DMS53 (cell line): ENCODE measurements at regions not wholly inside any gene's neighbourhood (a gene's known extent, or its start where the extent isn't known, plus 50 kb on each side); places are given as distances from the start of the nearest gene placed in this dataset.

ENCODE experiments used
- DNase-seq: peaks from one replicate; lab custom pipeline; 2025; lab: John Stamatoyannopoulos, UW

DNA sequence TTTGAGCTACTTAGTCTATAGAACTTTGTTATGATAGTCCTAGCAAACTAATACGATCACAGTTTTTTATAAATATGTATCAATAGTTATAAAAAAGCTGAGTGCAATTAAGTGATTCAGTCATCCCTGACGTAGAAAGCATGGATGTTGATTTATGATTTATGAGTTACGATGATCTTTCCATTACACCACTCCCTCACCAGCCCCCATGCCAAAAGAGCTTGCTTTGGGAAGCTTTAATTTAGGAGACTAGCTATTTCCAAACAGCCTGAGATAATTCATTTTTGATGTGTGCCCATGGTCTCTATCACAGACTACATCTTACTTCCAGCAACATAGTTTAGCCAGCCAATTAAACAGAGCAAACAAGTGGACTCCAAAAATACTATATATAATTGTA, 256.8 kb downstream of the GABRG2 start:
- no peak for DNase-seq

- no peak for DNase-seq
Observed at GRCh38 chr5:162325143-162325727, 257.7 kb downstream of the GABRG2 start.

DNA sequence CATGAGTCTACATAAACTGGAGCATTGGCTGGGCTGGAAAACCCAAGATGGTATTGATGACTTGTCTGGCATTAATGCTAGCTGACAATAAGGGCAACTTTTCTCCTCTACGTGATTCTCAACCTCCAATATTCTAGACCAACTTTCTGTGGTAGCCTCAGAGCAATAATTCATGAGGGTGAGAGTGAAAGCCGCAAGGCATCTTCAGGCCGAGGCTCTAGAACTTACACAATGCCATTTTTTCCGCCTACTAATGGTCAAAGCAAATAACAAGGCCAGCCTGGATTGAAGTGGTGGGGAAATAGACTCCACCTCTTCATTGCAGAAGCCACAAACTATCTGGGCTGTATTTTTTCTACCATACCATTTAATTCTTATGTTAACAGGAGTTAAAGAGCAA, 267.4 kb downstream of the GABRG2 start:
- no peak for DNase-seq

DNA sequence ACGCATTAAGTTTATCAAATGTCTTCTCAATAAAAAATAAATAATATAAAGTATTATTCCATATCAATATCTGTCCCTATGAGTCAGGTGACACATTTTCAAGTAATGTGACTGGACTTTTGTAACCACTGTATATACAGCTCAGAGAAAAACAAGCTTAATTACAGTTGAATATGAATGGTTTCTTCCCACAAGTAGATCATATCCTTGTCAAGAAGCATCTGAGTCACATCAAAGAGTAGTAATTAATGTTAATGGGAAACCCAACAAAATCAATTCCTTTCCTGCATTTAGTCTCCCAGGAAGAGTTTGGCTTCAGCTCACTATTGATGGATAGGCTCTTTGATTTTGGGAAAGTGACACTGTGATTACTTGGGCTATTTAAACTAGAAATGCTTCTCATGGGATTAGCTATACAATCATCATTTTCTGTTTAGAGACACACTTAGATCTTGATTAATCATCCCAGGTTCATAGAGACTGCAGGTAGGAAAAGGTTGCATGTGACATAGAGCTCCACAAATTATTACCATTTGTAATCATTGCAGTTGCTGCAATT, 292.9 kb downstream of the GABRG2 start:
- DNase-seq, result no peak

GRCh38 chr5:162372256-162372655, 304.7 kb downstream of the GABRG2 start:
- DNase-seq, result no peak

DNA sequence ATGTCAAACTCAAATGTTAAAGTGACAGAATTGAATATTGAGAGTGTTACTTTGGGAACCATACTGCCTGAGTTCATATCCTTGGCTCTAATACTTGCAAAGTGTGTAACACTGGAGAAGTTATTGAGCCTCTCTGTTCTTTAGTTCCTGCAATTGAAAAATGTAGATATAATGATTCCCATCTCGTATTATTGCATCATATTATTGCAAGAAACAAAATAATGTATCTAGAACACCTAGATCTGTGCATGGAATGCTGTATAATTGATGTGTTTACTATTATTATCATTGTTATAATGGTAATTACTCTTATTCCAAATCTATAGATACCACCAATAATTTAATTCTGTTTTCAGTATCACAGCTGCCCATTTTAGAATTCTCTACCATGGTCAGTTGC, 310.3 kb downstream of the GABRG2 start:
- DNase-seq, result no peak

- DNase-seq, result no peak
Observed at GRCh38 chr5:162382839-162383238, 315.3 kb downstream of the GABRG2 start.

DNA sequence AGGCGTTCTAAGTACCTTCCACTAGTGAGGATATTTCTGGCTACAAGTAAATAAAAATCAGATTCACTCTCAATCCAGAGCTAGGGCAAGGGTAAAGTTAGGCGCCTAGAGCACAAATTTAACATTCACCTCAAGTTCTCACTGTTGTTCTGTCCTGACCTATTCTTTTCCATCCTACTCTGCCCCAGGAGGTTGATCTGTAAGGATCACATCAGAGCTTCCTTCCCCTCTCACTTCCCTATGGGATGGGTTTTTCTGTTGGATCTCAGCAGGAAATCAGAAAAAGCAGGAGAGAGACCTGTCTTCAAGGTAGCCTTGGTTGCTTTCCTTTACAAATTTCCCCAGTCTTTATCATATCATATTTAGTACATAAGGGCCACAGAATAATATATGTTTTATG, 316.7 kb downstream of the GABRG2 start:
- DNase-seq, result no peak

DNA sequence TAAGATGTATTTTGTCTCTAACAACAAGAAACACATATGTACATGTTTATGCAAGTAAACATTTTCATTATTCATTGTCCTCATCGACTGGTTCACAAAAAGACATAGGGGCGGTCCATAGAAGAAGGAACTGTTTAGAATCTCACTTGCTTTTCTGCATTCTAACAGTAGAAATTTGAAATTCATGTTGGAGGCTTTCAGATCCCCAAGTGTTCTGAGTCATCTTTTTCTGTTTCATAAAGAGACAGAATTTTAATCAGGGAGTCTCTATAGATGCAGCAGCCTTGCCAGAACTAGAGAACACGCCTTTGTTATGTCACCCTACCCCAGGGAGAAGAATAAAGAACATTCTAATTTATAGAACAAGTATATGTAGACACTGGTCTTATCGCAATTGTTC, 324.3 kb downstream of the GABRG2 start:
- no peak for DNase-seq

- no peak for DNase-seq
Observed at GRCh38 chr5:162392336-162392735, 324.8 kb downstream of the GABRG2 start.

- no peak for DNase-seq
Observed at GRCh38 chr5:162393534-162393933, 326.0 kb downstream of the GABRG2 start.

GRCh38 chr5:162407614-162408013, 340.0 kb downstream of the GABRG2 start:
- peak; percentile 44 for DNase-seq

DNA sequence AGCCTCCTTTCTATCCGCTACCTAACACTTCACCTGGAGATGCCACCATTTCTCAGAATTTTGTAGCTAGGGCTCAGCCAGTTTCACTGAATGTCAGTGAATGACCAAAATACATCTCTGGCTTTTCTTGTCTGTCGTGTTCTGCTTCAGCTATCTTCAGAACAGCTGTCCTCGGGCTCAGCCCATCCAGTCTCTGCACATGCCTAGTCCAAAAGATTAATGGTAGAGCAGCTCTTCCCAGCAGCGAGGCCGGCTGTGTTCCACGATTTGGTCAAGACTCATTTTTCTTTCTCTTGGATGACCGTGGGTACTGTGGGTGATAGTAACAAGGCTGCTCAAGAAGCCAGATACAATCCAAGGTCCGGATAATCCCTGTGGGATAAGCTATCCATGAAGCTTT, 342.8 kb downstream of the GABRG2 start:
- no peak for DNase-seq

- DNase-seq, result no peak
Observed at GRCh38 chr5:162429142-162429541, 361.6 kb downstream of the GABRG2 start.

DNA sequence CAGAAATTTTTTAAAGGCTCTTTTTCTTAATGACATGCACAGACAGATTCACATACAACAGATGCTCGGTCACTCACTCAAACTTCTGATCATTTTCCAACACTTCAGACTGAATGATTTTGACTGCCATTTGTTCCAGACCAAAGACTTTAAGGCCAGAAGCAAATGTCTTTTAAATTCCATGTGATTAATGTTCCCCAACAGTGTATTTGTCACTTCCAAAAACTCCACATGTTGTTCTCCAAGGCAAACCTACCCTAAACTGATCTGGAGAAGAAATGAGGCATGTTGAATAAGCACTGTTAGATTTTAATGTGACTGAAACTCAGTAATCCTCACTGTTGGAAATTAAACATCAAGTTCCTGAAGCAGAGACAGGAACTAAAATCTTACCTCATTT, 366.7 kb downstream of the GABRG2 start:
- DNase-seq, result no peak

- DNase-seq, result no peak
Observed at GRCh38 chr5:162436055-162436454, 368.5 kb downstream of the GABRG2 start.

DNA sequence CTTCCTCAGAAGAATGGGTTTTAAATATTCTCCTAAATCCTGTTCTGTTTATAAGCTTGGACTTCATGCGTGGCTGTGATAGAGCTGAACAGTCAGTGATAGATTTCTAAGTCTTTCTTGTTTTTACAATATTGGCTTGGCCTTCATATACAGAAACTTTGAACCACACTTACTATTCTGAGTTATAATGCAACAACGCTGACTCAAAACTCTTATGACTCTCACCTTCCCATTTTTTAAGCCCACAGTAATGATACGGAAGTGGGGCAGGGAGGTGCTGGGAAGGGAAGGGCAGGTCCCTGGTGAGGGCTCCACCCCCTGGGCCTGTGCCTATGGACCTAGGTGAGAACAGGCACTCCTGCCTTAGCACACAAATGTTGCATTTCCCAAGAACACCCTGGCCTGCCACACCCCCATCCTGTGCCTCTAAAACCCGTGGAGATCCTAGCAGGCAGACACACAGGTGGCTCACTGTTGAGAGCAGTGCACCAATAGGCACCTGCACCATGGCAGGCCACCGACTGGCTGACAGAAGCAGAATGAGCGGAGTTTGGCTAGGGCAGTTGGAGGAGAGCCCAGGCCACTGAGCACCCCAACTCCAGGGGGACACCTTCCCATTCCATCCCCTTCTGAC, 376.7 kb downstream of the GABRG2 start:
- DNase-seq, result no peak

DNA sequence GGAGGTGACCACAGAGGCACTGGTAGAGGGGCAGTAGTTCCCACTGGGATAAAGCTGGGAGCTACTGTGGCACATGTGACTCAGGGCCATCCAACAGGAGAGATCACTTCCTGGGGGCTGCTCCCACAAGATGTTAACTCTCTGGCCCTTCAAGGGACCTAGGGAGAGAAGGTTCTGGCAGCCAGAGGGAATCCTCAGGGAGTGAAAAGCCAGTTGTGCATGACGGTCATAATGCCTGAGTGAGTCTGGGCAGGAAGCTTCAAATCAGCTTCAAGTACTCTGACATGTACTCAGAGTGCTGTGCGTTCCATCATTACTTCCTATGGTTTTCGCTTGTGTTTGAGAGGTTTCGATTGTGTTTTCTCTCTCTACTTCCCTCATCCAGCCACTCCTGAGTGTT, 388.5 kb downstream of the GABRG2 start:
- DNase-seq, result peak; percentile 8

DNA sequence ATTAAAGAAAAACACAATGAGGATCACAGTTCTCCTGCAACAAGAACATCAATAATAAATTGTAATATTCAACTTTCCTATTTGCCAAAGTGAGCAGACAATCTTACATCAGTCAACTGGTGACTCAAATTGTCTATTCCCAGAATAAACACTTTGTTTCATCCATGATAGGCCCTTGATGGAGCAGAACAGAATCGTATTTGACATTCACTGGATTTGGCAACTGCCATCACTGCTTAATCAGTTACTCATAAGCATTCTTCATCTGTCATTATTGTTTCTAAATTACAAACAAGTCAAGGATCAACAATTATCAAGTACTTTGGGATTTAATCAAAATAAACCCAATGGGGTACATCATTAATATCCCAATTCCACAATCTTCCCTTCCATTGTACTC, 398.4 kb downstream of the GABRG2 start:
- no peak for DNase-seq

DNA sequence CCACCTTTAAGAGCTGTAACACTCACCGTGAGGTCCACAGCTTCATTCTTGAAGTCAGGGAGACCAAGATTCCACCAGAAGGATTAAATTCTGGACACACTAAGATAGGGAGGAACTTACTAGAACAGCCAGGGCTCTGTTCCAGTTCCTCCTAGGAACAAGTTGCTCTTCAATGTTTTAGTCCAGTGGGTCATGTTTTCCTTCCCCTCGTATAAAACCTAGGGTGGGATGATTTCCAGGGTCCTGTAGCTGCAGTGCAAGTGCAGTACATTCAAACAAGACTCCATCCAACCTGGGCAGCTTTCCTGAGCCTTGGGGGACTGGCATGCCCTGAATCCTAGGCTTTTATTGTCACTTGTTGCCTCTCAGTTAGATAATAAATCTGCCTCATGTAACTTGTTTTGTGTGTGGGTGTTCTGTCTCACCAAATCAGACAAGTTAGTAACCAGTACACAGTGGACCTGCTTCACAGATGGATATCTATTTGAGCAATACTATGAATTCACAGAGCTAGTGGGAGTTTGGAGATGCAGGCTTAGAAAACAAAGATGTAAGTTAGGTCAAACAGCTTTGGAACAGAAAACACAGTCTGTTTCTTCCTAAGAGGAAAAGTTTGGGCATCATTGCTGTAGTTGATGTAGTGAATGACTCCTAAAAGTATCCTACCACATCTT, 405.6 kb downstream of the GABRG2 start:
- DNase-seq, result no peak

GRCh38 chr5:162474239-162474638, 406.7 kb downstream of the GABRG2 start:
- no peak for DNase-seq

GRCh38 chr5:162484095-162484494, 416.5 kb downstream of the GABRG2 start:
- DNase-seq, result no peak

- peak; percentile 96 for DNase-seq
Observed at GRCh38 chr5:162484986-162485385, 417.4 kb downstream of the GABRG2 start.
